HG03521 (cell line): ENCODE measurements at regions not wholly inside any gene's neighbourhood (a gene's known extent, or its start where the extent isn't known, plus 50 kb on each side); places are given as distances from the start of the nearest gene placed in this dataset.
"Not testable (repeated sequence)": the region's sequence is repeated elsewhere in the genome, so short reads cannot be mapped to it uniquely, and the experiment has no call there.

ENCODE experiments used
- ATAC-seq: cut with Tn5 transposase; IDR thresholded peaks from one replicate; pipeline ENCODE4 v1.9.1; 2021; ENCODE audit warnings: mild to moderate bottlenecking, moderate library complexity; ENCODE audit not compliant: unreplicated experiment

- no peak for ATAC-seq
Measured at GRCh38 chr18:55763298-55763697, 175.3 kb upstream of the TCF4 start.

GRCh38 chr18:55762424-55762823 is 174.4 kb upstream of the TCF4 start:
- no peak for ATAC-seq

- ATAC-seq, result no peak
Measured at GRCh38 chr18:55753643-55754263, 165.8 kb upstream of the TCF4 start.

- ATAC-seq, result no peak
Measured at GRCh38 chr18:55751476-55751875, 163.5 kb upstream of the TCF4 start.

- no peak for ATAC-seq
Measured at GRCh38 chr18:55748227-55748738, 160.3 kb upstream of the TCF4 start.

DNA sequence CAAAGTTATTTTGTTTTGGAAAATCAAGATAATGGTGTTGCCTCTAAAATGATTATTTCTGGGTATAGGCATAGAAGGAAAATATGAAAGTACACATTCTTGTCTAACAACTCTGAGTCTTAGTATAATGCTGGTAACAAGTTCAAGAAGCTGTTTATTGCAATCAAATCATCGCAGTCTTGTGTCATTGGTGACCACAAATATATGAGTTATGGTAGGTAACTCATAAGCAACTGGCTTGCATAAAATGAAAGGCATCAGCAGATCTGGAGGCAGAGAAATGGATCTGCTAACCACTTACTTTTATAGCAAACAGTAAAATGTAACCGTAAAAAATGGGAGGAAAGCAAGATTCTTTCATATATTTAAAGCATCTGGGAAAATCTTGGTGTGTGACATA is 156.2 kb upstream of the TCF4 start:
- no peak for ATAC-seq

GRCh38 chr18:55743736-55744135 is 155.7 kb upstream of the TCF4 start:
- ATAC-seq, result no peak

GRCh38 chr18:55743133-55743532 is 155.1 kb upstream of the TCF4 start:
- ATAC-seq, result no peak

- ATAC-seq, result no peak
Measured at GRCh38 chr18:55739488-55739887, 151.5 kb upstream of the TCF4 start.

DNA sequence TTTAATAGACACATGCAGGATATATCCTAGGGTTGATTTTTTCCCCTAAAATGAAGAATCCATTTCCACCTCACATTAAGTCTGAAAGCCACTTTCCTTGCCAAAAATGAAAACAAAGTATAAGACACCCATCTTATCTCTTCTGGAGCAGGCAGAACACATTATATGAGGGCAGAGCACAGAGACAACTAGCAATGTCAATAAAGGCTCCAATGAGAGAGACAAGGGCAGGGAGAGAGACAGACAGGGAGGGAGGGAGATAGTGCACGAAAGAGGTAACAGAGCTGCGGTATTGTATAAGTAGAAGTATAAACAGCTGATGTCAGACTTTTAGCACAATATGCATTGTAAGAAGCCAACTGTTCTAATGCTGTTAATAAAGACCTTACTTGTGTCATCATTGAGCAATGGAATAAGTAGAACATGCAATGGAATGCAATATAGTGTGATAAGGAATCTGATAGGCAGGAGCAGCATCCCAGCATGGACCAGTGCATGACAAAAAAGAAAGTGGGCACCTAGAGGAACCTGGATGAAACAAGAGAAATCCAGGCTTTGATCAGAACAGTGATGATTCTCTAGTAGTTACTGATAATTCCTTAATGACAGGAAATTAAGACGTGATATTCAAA is 150.6 kb upstream of the TCF4 start:
- no peak for ATAC-seq

- no peak for ATAC-seq
Measured at GRCh38 chr18:55737781-55738468, 149.9 kb upstream of the TCF4 start.

DNA sequence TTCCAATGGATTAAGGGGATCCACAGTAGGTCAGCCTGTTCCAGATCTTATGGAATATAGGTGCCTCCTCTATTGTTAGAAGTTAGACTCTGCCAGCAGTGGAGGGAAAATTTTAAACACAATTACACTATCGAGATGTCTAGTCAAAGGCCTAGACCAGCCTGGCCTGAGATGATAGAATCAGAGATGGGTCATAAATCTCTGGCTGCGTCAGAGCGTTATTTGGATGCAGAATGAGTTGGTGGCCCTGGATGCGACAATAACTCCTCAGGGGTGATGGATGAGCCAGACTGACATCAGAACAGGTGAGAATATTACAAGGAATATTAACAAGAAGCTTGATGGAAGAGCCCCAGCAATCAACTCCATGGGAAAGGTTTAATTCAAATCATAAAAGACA is 149.3 kb upstream of the TCF4 start:
- ATAC-seq, result no peak

GRCh38 chr18:55735969-55736368 is 148.0 kb upstream of the TCF4 start:
- no peak for ATAC-seq

DNA sequence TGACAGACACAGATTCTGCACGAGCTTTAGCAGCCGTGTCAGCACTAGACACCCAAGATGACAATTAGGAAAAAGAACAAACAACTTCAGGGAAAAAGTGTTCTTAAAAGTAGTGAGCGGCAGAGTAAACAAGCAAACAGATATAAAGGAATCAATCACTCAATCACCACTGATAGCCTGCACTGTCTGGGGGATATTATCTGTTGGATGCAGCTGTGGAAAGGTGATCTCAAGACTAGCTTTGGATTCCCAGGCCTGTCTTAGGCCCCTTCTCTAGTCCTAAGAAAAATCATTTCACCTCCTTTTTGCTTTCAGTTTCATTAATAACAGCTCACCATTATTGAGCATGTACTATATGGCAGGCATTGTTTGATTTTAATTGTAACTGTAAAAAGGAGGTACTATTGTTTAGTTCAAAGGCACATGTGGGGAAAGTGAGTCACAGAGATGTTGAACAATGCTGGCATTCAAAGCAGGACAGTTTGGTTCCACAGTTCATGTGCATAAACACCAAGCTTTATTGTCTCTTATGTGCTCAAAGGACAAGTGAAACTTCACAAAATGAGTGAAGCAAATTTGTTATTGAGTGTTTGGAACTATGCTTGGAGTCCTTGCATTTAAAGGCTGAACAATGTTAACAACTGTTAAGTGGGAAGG is 147.3 kb upstream of the TCF4 start:
- no peak for ATAC-seq

- no peak for ATAC-seq
Measured at GRCh38 chr18:55732227-55733106, 144.5 kb upstream of the TCF4 start.

DNA sequence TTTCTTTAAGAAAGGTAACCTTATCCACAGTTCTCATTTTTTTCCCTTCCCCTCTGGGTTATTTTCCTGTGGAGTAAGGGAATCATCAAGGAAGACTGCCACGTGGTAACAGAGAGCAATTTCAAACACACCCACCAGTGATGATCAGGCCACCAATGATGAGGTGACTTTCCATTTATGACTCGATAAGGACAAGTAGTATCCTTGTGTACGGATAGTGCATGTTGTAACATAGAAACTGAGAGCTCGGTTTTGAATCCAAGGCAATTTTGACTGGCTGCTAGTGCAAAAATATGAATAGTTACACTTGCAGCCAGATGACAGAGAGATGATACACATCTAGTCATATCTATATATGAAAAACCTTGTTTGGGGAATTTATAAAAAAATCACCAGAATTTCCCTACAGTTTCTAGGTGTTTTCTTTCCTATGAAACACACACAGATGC is 143.6 kb upstream of the TCF4 start:
- no peak for ATAC-seq

GRCh38 chr18:55721006-55721405 is 133.0 kb upstream of the TCF4 start:
- ATAC-seq, result not testable (repeated sequence)

- ATAC-seq, result no peak
Measured at GRCh38 chr18:55713707-55714106, 125.7 kb upstream of the TCF4 start.

DNA sequence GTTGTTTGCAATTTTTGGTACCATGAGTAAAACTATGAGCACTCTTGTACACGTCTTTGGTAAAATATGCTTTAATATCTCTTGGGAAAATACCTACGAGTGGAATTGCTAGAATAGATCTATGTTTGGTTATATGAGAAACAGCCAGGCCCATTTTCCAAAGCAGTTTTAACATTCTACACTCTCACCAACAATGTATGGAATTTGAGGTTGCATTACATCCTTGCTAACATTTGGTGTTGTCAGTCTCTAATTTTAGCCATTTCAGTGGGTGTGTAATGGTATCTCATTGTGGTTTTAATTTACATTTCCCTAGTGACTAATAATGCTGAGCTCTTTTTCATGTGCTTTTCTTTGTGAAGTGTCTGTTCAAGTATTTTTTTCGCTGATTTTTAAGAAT is 118.9 kb upstream of the TCF4 start:
- ATAC-seq, result no peak

DNA sequence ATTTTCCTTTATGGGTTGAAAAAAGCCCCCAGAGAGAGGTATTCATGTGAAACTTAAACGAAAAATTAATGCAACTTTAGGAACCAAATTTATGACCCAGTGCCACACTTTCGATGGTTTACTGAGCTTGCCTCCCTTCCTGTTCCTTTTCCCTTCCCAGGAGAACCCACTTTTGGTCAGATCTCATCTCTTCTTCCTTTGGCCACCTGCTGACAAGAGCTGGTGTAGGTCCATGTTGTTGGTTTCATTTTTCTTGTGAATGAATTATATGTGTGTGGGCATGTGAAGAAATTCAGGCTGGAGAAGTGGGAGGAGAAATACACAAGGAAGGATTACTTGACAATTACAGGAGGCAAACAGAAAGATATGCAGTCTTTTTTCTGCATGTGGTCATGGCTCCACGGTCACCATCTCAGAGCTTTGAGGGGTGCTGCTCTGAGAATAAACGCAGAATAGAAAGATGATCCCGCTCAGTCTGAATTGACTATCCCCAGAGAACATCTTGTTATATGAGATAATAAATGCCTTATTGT is 111.3 kb upstream of the TCF4 start:
- ATAC-seq, result no peak
